K562 (cell line): ENCODE measurements at regions not wholly inside any gene's neighbourhood (a gene's known extent, or its start where the extent isn't known, plus 50 kb on each side); places are given as distances from the start of the nearest gene placed in this dataset.

ENCODE experiments used
- ATAC-seq: fragments of 200-7000 bp; cut with Tn5 transposase; 3 replicates; pipeline ENCODE4 v1.9.1; 2020; ENCODE audit warnings: moderate library complexity
- BruUV-seq: library from RNA; stranded (reverse); fragments of 400-500 nt; replicated peaks from 2 replicates; lab custom pipeline; 2021; lab: Mats Ljungman, UMichigan
- CTCF ChIA-PET: fragments of 300-600 bp; formaldehyde crosslinking; extraction: SDS; loops from one replicate; lab custom pipeline; 2021; ENCODE audit warnings: low intra/inter-chr PET ratio; lab: Yijun Ruan, JAX
- POLR2A ChIA-PET: fragments of 300-600, 350-650 bp; sonication (Branson Sonifier 250); formaldehyde crosslinking; extraction: SDS; loops from one replicate; lab custom pipeline; 2021; ENCODE audit warnings: antibody characterized with exemption, inconsistent platforms; lab: Yijun Ruan, JAX
- DNase-seq, 4 experiments: peaks; one replicate each; pipeline versions ENCODE4 v3.0.0 to v3.0.0-alpha.2; 2011 to 2018; ENCODE audit warnings: low spot score in 3 of 4, mixed read lengths in 3 of 4; ENCODE audit errors: extremely low read depth in 1 of 4
- FAIRE-seq: peaks from 2 replicates; lab custom pipeline; 2011; peaks lifted over from hg19 to GRCh38; lab: Jason Lieb, UNC
- H2AFZ ChIP-seq: 2 replicates; pipeline ENCODE4 v1.6.0; 2011; ENCODE audit warnings: low read depth, low read length, control low read depth, inconsistent platforms
- H3K27ac ChIP-seq: fragments of 200-600 bp; 3 replicates; pipeline ENCODE4 v1.8.0; 2011; ENCODE audit warnings: low read depth, mild to moderate bottlenecking, control low read depth, inconsistent platforms, low read length, moderate library complexity, mixed read lengths; ENCODE audit errors: extremely low read depth
- H3K27me3 ChIP-seq, 2 experiments: fragments of 300-600 bp in 1 of 2; 2 replicates in 1 of 2; 3 replicates in 1 of 2; pipeline versions ENCODE4 v1.6.0 to v1.8.0; 2011; ENCODE audit warnings: inconsistent platforms in 2 of 2, low read length in 2 of 2, mild to moderate bottlenecking in 1 of 2, mixed read lengths in 1 of 2, moderate library complexity in 1 of 2; ENCODE audit not compliant: control insufficient read depth in 2 of 2, insufficient read depth in 2 of 2
- H3K36me3 ChIP-seq: fragments of 300-600 bp; 3 replicates; pipeline ENCODE4 v1.8.0; 2011; ENCODE audit warnings: mild to moderate bottlenecking, low read length, inconsistent platforms; ENCODE audit not compliant: control insufficient read depth, insufficient read depth
- H3K4me1 ChIP-seq, 2 experiments: fragments of 200-600 bp in 1 of 2; replicated peaks in 1 of 2; 2 replicates in 1 of 2; 3 replicates in 1 of 2; pipeline versions ENCODE4 v1.5.1 to v1.8.0; 2011; ENCODE audit warnings: inconsistent platforms in 2 of 2, low read length in 2 of 2, mild to moderate bottlenecking in 1 of 2, mixed read lengths in 1 of 2, moderate library complexity in 1 of 2; ENCODE audit not compliant: control insufficient read depth in 2 of 2, insufficient read depth in 2 of 2
- H3K4me2 ChIP-seq: 2 replicates; pipeline ENCODE4 v1.6.1; 2011; ENCODE audit warnings: low read length, control low read depth, inconsistent platforms, mixed read lengths; ENCODE audit not compliant: insufficient read depth
- H3K4me3 ChIP-seq: fragments of 200-600 bp; sonication (generic), shearing (Covaris generic); 2 replicates; pipeline ENCODE4 v1.5.1; 2016; ENCODE audit warnings: control low read depth, inconsistent platforms
- H3K79me2 ChIP-seq: fragments of 200-600 bp; 3 replicates; pipeline ENCODE4 v1.8.0; 2011; ENCODE audit warnings: low read length, inconsistent platforms; ENCODE audit not compliant: control insufficient read depth, insufficient read depth
- H3K9ac ChIP-seq, 2 experiments: 2 replicates each; pipeline versions ENCODE4 v1.6.0 to v1.6.1; 2011; ENCODE audit warnings: low read depth in 2 of 2, low read length in 2 of 2, control low read depth in 1 of 2, inconsistent platforms in 1 of 2, mild to moderate bottlenecking in 1 of 2, mixed read lengths in 1 of 2; ENCODE audit not compliant: insufficient read depth in 1 of 2
- H3K9me1 ChIP-seq: one replicate; pipeline ENCODE4 v1.6.0; 2011; ENCODE audit warnings: inconsistent platforms, mild to moderate bottlenecking, low read length, moderate library complexity; ENCODE audit not compliant: control insufficient read depth, insufficient read depth
- H3K9me3 ChIP-seq: replicated peaks from 2 replicates; pipeline ENCODE4 v1.5.1; 2011; ENCODE audit warnings: low read depth, low read length, inconsistent platforms; ENCODE audit not compliant: control insufficient read depth, insufficient read depth
- H4K20me1 ChIP-seq: replicated peaks from 2 replicates; pipeline ENCODE4 v1.6.1; 2011; ENCODE audit warnings: low read length, inconsistent platforms, mixed read lengths; ENCODE audit not compliant: control insufficient read depth, insufficient read depth
- ATF3 ChIP-seq, 2 experiments: fragments of 450-650 bp in 1 of 2; sonication (generic) in 1 of 2; formaldehyde crosslinking in 1 of 2; IDR thresholded peaks in 1 of 2; conservative IDR thresholded peaks in 1 of 2; 2 replicates each; pipeline versions ENCODE4 v1.6.1 to v1.8.1; 2016 to 2023; ENCODE audit warnings: mild to moderate bottlenecking in 2 of 2, moderate library complexity in 2 of 2, inconsistent platforms in 1 of 2, missing genetic modification reagents in 1 of 2
- CEBPB ChIP-seq: fragments of 450-650 bp; IDR thresholded peaks from 2 replicates; pipeline ENCODE4 v1.6.1; 2016; ENCODE audit warnings: missing genetic modification characterization, missing compliant biosample characterization
- CEBPG ChIP-seq, 3 experiments: fragments of 200-800 bp in 1 of 3; sonication (Bioruptor generic) in 1 of 3; sonication (generic) in 1 of 3; formaldehyde crosslinking in 1 of 3; IDR thresholded peaks in 2 of 3; conservative IDR thresholded peaks in 1 of 3; 2 replicates each; pipeline versions ENCODE4 v1.6.1 to v1.8.0; 2016 to 2022; ENCODE audit warnings: missing compliant biosample characterization in 2 of 3, missing genetic modification characterization in 2 of 3, mild to moderate bottlenecking in 1 of 3, missing genetic modification reagents in 1 of 3
- RBFOX2 ChIP-seq: fragments of 200-400 bp; formaldehyde crosslinking; IDR thresholded peaks from 2 replicates; pipeline ENCODE4 v1.6.1; 2017; ENCODE audit warnings: low read depth, mild to moderate bottlenecking, low read length, moderate library complexity
- TRIM24 ChIP-seq, 2 experiments: fragments of 450-650 bp; IDR thresholded peaks; 2 replicates each; pipeline ENCODE4 v1.6.1; 2016
- WHSC1 ChIP-seq: IDR thresholded peaks from one replicate; pipeline ENCODE4 v1.6.1; 2012; ENCODE audit warnings: low read length, control low read depth, inconsistent platforms
- WGBS: fragments of 100-300 bp; shearing (Covaris generic); methylation state at CpG from one replicate; pipeline ENCODE4 v1.1.6; 2016; ENCODE audit warnings: low coverage, mixed read lengths; ENCODE audit not compliant: insufficient coverage; ENCODE audit errors: missing lambda C conversion rate; 5-methylcytosine and 5-hydroxymethylcytosine counted together
- in situ Hi-C: fragments of 300-500 bp; cut with MboI; formaldehyde crosslinking; loops from 4 replicates; pipeline ENCODE4 v1.15.0; 2018; ENCODE audit warnings: inconsistent platforms, mixed read lengths
- intact Hi-C: fragments of 100-400 bp; cut with micrococcal nuclease; formaldehyde crosslinking; loops from 2 replicates; pipeline ENCODE4 v1.14.2; 2022

GRCh38 chr2:65671670-65672242 lies 239.4 kb upstream of the SPRED2 start (continued):
- no peak for TF ChIP-seq RBFOX2

DNA sequence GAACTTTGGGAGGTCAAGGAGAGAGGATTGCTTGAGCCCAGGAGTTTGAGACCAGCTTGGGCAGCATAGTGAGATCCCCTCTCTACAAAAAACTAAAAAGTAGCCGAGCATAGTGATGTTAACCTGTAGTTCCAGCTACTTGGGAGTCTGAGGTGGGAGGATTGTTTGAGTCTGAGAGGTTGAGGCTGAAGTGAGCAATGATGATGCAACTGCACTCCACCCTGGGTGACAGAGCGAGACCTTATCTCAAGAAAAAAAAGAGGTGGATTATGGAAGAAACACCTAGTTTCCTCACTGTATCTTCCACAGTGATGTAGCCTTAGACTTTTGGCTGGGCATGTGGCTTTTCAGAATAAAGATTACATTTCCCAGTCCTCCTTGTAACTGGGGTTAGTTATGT lies 237.2 kb upstream of the SPRED2 start:
- ChIA-PET CTCF (no interaction called here), POLR2A (no interaction called here)
- WGBS: 11% methylated on average over 2 of the region's 2 CpGs
- in situ Hi-C loops (no loop called here), intact Hi-C loops (no loop called here)
- ATAC-seq (no peak; the same call in 1 of the 3 replicates), DNase-seq (no peak), FAIRE-seq (no peak)
- Histone ChIP-seq H3K27ac (no peak overlapping the region), H3K4me1 (peaks cover 0 to 3% of the 10 kb centered on the region in 2 experiments; a peak in 2 of 5 replicates), H3K27me3 (0 out of 5 replicates have a peak, but pooled peaks cover 0 to 3% of the 10 kb centered on the region in 2 experiments), H3K9me3 (no peaks in the 10 kb centered on the region), H3K4me3 (no peak overlapping the region), H2AFZ (no peak overlapping the region), H3K4me2 (no peak overlapping the region), H3K79me2 (no peaks in the 10 kb centered on the region), H3K36me3 (no peaks in the 10 kb centered on the region), H3K9me1 (no peaks in the 10 kb centered on the region), H3K9ac (no peak overlapping the region), H4K20me1 (no peaks in the 10 kb centered on the region)
- no peak for TF ChIP-seq CEBPG (CRISPR knock-in tag; IDR thresholded peaks at IDR 0.05)
- TF ChIP-seq CEBPG (tag; conservative IDR thresholded peaks at IDR 0.05 in 1 of 2, IDR thresholded peaks at IDR 0.05 in 1 of 2): peak; percentile 10 to 60; a peak in 2 of 4 replicates
- TF ChIP-seq CEBPB: peak; percentile 62
- peak; percentile 90 for TF ChIP-seq ATF3 (IDR thresholded peaks at IDR 0.05)
- TF ChIP-seq ATF3 (CRISPR knock-in tag; conservative IDR thresholded peaks at IDR 0.05): no peak
- no peak for TF ChIP-seq WHSC1
- TF ChIP-seq TRIM24 (IDR thresholded peaks at IDR 0.05): peak; percentile 23 to 78; a peak in 2 of 4 replicates
- BruUV-seq: no TSS peak
